ENCODE measurements at regions not wholly inside any gene's neighbourhood (a gene's known extent, or its start where the extent isn't known, plus 50 kb on each side); places are given as distances from the start of the nearest gene placed in this dataset.

GRCh38 chrX:111009256-111009655, 86.7 kb upstream of the PAK3 start:
- Histone ChIP-seq H4K20me1 (ENCODE audit: control insufficient read depth, extremely low read depth, insufficient read depth, low read length) (no peaks in the 10 kb centered on the region), H3K79me2 (ENCODE audit: control insufficient read depth, insufficient read depth, low read length) (no peaks in the 10 kb centered on the region), H2AFZ (ENCODE audit: control insufficient read depth, low read length) (no peak overlapping the region), H3K4me1 (ENCODE audit: control insufficient read depth, extremely low read depth, insufficient read depth, low read length) (no peaks in the 10 kb centered on the region), H3K4me2 (ENCODE audit: control insufficient read depth, extremely low read depth, insufficient read depth, low read depth, low read length) (no peak overlapping the region), H3K4me3 (ENCODE audit: control insufficient read depth in 2 of 3, extremely low read depth in 1 of 3, insufficient read depth in 2 of 3, low read depth in 1 of 3, low read length in 3 of 3) (no peak overlapping the region), H3K9ac (ENCODE audit: control insufficient read depth, extremely low read depth, insufficient read depth, low read length) (no peak overlapping the region), H3K27ac (ENCODE audit: control insufficient read depth, insufficient read depth, low read length) (no peak overlapping the region), H3K9me3 (ENCODE audit: control insufficient read depth, low read depth, low read length) (no peaks in the 10 kb centered on the region), H3K9me1 (ENCODE audit: control insufficient read depth, extremely low read depth, insufficient read depth, low read length) (no peaks in the 10 kb centered on the region), H3K36me3 (ENCODE audit: control insufficient read depth in 2 of 2, extremely low read depth in 1 of 2, insufficient read depth in 2 of 2, low read length in 2 of 2) (no peaks in the 10 kb centered on the region), H3K27me3 (ENCODE audit: control insufficient read depth, extremely low read depth, insufficient read depth, low read length) (peaks cover 4% of the 10 kb centered on the region)
- dilution Hi-C loops (cut with MboI; ENCODE audit: extremely low pct_ligation_motif_present, low sequenced_read_pairs): no loop called here
- DNase-seq (ENCODE audit: low read depth, low spot score) (no peak), FAIRE-seq (no peak)
- TF ChIP-seq CTCF (optimal IDR thresholded peaks at IDR 0.05 in 1 of 3, IDR thresholded peaks at IDR 0.05 in 1 of 3, conservative IDR thresholded peaks at IDR 0.05 in 1 of 3; ENCODE audit: extremely low read depth in 1 of 3, insufficient read depth in 2 of 3, low read length in 3 of 3): no peak
- no peak for TF ChIP-seq EZH2 (IDR thresholded peaks at IDR 0.05; ENCODE audit: low read length)

GRCh38 chrX:111008126-111008525, 87.9 kb upstream of the PAK3 start:
- no peak overlapping the region for H3K27ac ChIP-seq (ENCODE audit: control insufficient read depth, insufficient read depth, low read length)
- H3K4me2 ChIP-seq (ENCODE audit: control insufficient read depth, extremely low read depth, insufficient read depth, low read depth, low read length): no peak overlapping the region
- dilution Hi-C loops (cut with MboI; ENCODE audit: extremely low pct_ligation_motif_present, low sequenced_read_pairs): no loop called here
- TF ChIP-seq CTCF (optimal IDR thresholded peaks at IDR 0.05 in 1 of 3, IDR thresholded peaks at IDR 0.05 in 1 of 3, conservative IDR thresholded peaks at IDR 0.05 in 1 of 3; ENCODE audit: extremely low read depth in 1 of 3, insufficient read depth in 2 of 3, low read length in 3 of 3): no peak
- no peak for TF ChIP-seq EZH2 (IDR thresholded peaks at IDR 0.05; ENCODE audit: low read length)
- DNase-seq (ENCODE audit: low read depth, low spot score) (no peak), FAIRE-seq (no peak)
- no peaks in the 10 kb centered on the region for H4K20me1 ChIP-seq (ENCODE audit: control insufficient read depth, extremely low read depth, insufficient read depth, low read length)
- no peaks in the 10 kb centered on the region for H3K79me2 ChIP-seq (ENCODE audit: control insufficient read depth, insufficient read depth, low read length)
- peaks cover 4% of the 10 kb centered on the region for H3K27me3 ChIP-seq (ENCODE audit: control insufficient read depth, extremely low read depth, insufficient read depth, low read length)
- H3K4me1 ChIP-seq (ENCODE audit: control insufficient read depth, extremely low read depth, insufficient read depth, low read length): no peaks in the 10 kb centered on the region
- H3K4me3 ChIP-seq (ENCODE audit: control insufficient read depth in 2 of 3, extremely low read depth in 1 of 3, insufficient read depth in 2 of 3, low read depth in 1 of 3, low read length in 3 of 3): no peak overlapping the region
- H3K36me3 ChIP-seq (ENCODE audit: control insufficient read depth in 2 of 2, extremely low read depth in 1 of 2, insufficient read depth in 2 of 2, low read length in 2 of 2): no peaks in the 10 kb centered on the region
- no peaks in the 10 kb centered on the region for H3K9me3 ChIP-seq (ENCODE audit: control insufficient read depth, low read depth, low read length)
- H2AFZ ChIP-seq (ENCODE audit: control insufficient read depth, low read length): no peak overlapping the region
- no peak overlapping the region for H3K9ac ChIP-seq (ENCODE audit: control insufficient read depth, extremely low read depth, insufficient read depth, low read length)
- no peaks in the 10 kb centered on the region for H3K9me1 ChIP-seq (ENCODE audit: control insufficient read depth, extremely low read depth, insufficient read depth, low read length)

All from keratinocyte (primary cell).